ENCODE measurements at regions not wholly inside any gene's neighbourhood (a gene's known extent, or its start where the extent isn't known, plus 50 kb on each side); places are given as distances from the start of the nearest gene placed in this dataset.

- Histone ChIP-seq H3K27me3 (replicated peaks in 1 of 4; ENCODE audit: control extremely low read depth in 1 of 4, control insufficient read depth in 3 of 4, insufficient read depth in 4 of 4, low read length in 3 of 4) (peaks cover 0 to 12% (median 0%) of the 10 kb centered on the region in 4 experiments), H3K9ac (ENCODE audit: low read length) (peak overlapping the region; percentile 81)
Measured at GRCh38 chr14:62117751-62118105, 355.5 kb downstream of the SNAPC1 start.

More at GRCh38 chr14:62117751-62118105, 355.5 kb downstream of the SNAPC1 start:
- H2AFZ ChIP-seq (ENCODE audit: insufficient read depth, low read depth, low read length, poor library complexity, severe bottlenecking): peak overlapping the region; percentile 89
- 4% methylated on average over 9 of the region's 10 CpGs for WGBS (ENCODE audit: insufficient coverage)
- intact Hi-C loops (cut with micrococcal nuclease): loop anchor here (1.0 to 10.0 kb wide), 3 partner anchors 36 to 257 kb away; no protein-coding TSS in a partner anchor
- peak overlapping the region; percentile 52 to 82 (median 65) for H3K4me3 ChIP-seq (ENCODE audit: control extremely low read depth in 1 of 5, extremely low read depth in 1 of 5, insufficient read depth in 1 of 5, low read depth in 2 of 5, low read length in 4 of 5)
- H3K27me3 Mint-ChIP-seq: peaks cover 9% of the 10 kb centered on the region
- H3K79me2 ChIP-seq (ENCODE audit: control insufficient read depth, insufficient read depth, low read length): no peaks in the 10 kb centered on the region
- H3K36me3 ChIP-seq (replicated peaks in 1 of 2; ENCODE audit: control extremely low read depth in 1 of 2, control insufficient read depth in 1 of 2, extremely low read depth in 1 of 2, insufficient read depth in 2 of 2, low read length in 1 of 2): no peaks in the 10 kb centered on the region
- DNase-seq (no peak), ATAC-seq (ENCODE audit: low read depth) (no peak)
- no peaks in the 10 kb centered on the region for H4K20me1 ChIP-seq (ENCODE audit: control insufficient read depth, insufficient read depth, low read length, poor library complexity, severe bottlenecking)
- TF ChIP-seq EZH2 (IDR thresholded peaks at IDR 0.05; ENCODE audit: borderline replicate concordance, insufficient read depth, low read depth, low read length, poor library complexity, severe bottlenecking) (no peak), CTCF (IDR thresholded peaks at IDR 0.05) (no peak)
- peaks cover 41% of the 10 kb centered on the region for H3K4me1 Mint-ChIP-seq
- peak overlapping the region; percentile 93 for H3K4me3 Mint-ChIP-seq
- CTCF ChIA-PET: interaction anchor here (0.8 to 7.4 kb wide), 17 partner anchors 9 to 657 kb away, joined by 3 to 88 read pairs (median 7); no protein-coding TSS in a partner anchor
- POLR2A ChIA-PET: interaction anchor here (0.6 kb wide), 1 partner anchor 39 kb away, joined by 4 read pairs; no protein-coding TSS in a partner anchor
- H3K4me2 ChIP-seq (replicated peaks; ENCODE audit: low read depth, low read length, poor library complexity, severe bottlenecking): peak overlapping the region; percentile 95
- no peaks in the 10 kb centered on the region for H3K9me3 Mint-ChIP-seq (ENCODE audit: insufficient read depth)
- peak overlapping the region; percentile 47 for H3K27ac Mint-ChIP-seq
- H3K9me3 ChIP-seq (ENCODE audit: control extremely low read depth in 1 of 3, control insufficient read depth in 2 of 3, insufficient read depth in 1 of 3, low read length in 2 of 3): no peaks in the 10 kb centered on the region
- H3K27ac ChIP-seq (ENCODE audit: low read length in 2 of 2): peak overlapping the region in 1 of 2 donors; percentile 42
- peaks cover 27 to 36% of the 10 kb centered on the region in 2 donors for H3K4me1 ChIP-seq (ENCODE audit: control insufficient read depth in 2 of 2, insufficient read depth in 2 of 2, low read length in 2 of 2)
